GM18519 (cell line): ENCODE measurements at regions not wholly inside any gene's neighbourhood (a gene's known extent, or its start where the extent isn't known, plus 50 kb on each side); places are given as distances from the start of the nearest gene placed in this dataset.
"Not testable (repeated sequence)": the region's sequence is repeated elsewhere in the genome, so short reads cannot be mapped to it uniquely, and the experiment has no call there.

Experiments used
- ATAC-seq: cut with Tn5 transposase; IDR thresholded peaks from one replicate; pipeline ENCODE4 v1.9.1; 2021; ENCODE audit warnings: mild to moderate bottlenecking, moderate library complexity; ENCODE audit not compliant: unreplicated experiment, low FRiP score

GRCh38 chr21:15634541-15634940 lies 95.2 kb upstream of the USP25 start:
- ATAC-seq = not testable (repeated sequence)

GRCh38 chr21:15638856-15639549 lies 90.8 kb upstream of the USP25 start:
- ATAC-seq = no peak

GRCh38 chr21:15640113-15640512 lies 89.7 kb upstream of the USP25 start:
- not testable (repeated sequence) for ATAC-seq

- no peak for ATAC-seq
These were observed 85.3 kb upstream of the USP25 start for GRCh38 chr21:15644489-15644888.

GRCh38 chr21:15645830-15646229 lies 84.0 kb upstream of the USP25 start:
- ATAC-seq = no peak

- no peak for ATAC-seq
These were observed 79.0 kb upstream of the USP25 start for GRCh38 chr21:15650735-15651134.

- no peak for ATAC-seq
These were observed 78.6 kb upstream of the USP25 start for GRCh38 chr21:15651172-15651571.

- no peak for ATAC-seq
These were observed 76.1 kb upstream of the USP25 start for GRCh38 chr21:15653710-15654109.

- ATAC-seq = no peak
These were observed 75.6 kb upstream of the USP25 start for GRCh38 chr21:15654171-15654570.

GRCh38 chr21:15659753-15660422 lies 69.9 kb upstream of the USP25 start:
- no peak for ATAC-seq

- no peak for ATAC-seq
These were observed 69.4 kb upstream of the USP25 start for GRCh38 chr21:15660423-15660804.

GRCh38 chr21:15667010-15667409 lies 62.8 kb upstream of the USP25 start:
- ATAC-seq = no peak

GRCh38 chr21:15667819-15668218 lies 62.0 kb upstream of the USP25 start:
- no peak for ATAC-seq

- ATAC-seq = no peak
These were observed 60.5 kb upstream of the USP25 start for GRCh38 chr21:15669247-15669646.

GRCh38 chr21:15671188-15671587 lies 58.6 kb upstream of the USP25 start:
- ATAC-seq = peak; percentile 67

GRCh38 chr21:15672578-15672977 lies 57.2 kb upstream of the USP25 start:
- ATAC-seq = not testable (repeated sequence)

GRCh38 chr21:15676935-15677334 lies 52.8 kb upstream of the USP25 start:
- ATAC-seq = no peak

GRCh38 chr21:15679630-15680029 lies 50.2 kb upstream of the USP25 start:
- no peak for ATAC-seq
